ENCODE measurements at regions not wholly inside any gene's neighbourhood (a gene's known extent, or its start where the extent isn't known, plus 50 kb on each side); places are given as distances from the start of the nearest gene placed in this dataset.

- TF ChIP-seq CTCF (conservative IDR thresholded peaks at IDR 0.05; ENCODE audit: low read length) = no peak
- no peak for TF ChIP-seq EZH2phosphoT487 (IDR thresholded peaks at IDR 0.05; ENCODE audit: borderline replicate concordance, low read depth, low read length)
Measured at GRCh38 chr3:76631251-76631650, 408.6 kb upstream of the ROBO2 start.
